H1 (cell line): ENCODE measurements at regions not wholly inside any gene's neighbourhood (a gene's known extent, or its start where the extent isn't known, plus 50 kb on each side); places are given as distances from the start of the nearest gene placed in this dataset.

Experiments used
- BACH1 ChIP-seq: IDR thresholded peaks from 2 replicates; pipeline ENCODE4 v1.6.1; 2012; ENCODE audit warnings: low read length, improper control_type of control experiment
- CHD7 ChIP-seq: fragments of 300-600 bp; sonication (generic); IDR thresholded peaks from 2 replicates; pipeline ENCODE4 v1.7.1; 2012; ENCODE audit warnings: low read length, moderate library complexity, mild to moderate bottlenecking, inconsistent platforms; ENCODE audit not compliant: insufficient replicate concordance
- E2F6 ChIP-seq: IDR thresholded peaks from 2 replicates; pipeline ENCODE4 v1.6.1; 2012; ENCODE audit warnings: inconsistent platforms
- EGR1 ChIP-seq: IDR thresholded peaks from 2 replicates; pipeline ENCODE4 v1.6.1; 2011; ENCODE audit warnings: low read depth, low read length, borderline replicate concordance
- JUND ChIP-seq: IDR thresholded peaks from 2 replicates; pipeline ENCODE4 v1.6.1; 2011; ENCODE audit warnings: mild to moderate bottlenecking, improper control_type of control experiment, low read length
- KDM1A ChIP-seq: fragments of 200-600, 300-600 bp; sonication (generic); IDR thresholded peaks from 2 replicates; pipeline ENCODE4 v1.7.1; 2016; ENCODE audit warnings: mild to moderate bottlenecking, low read length, borderline replicate concordance
- MAFK ChIP-seq: IDR thresholded peaks from 2 replicates; pipeline ENCODE4 v1.6.1; 2012; ENCODE audit warnings: low read depth, mild to moderate bottlenecking, improper control_type of control experiment, low read length
- SRF ChIP-seq: IDR thresholded peaks from 2 replicates; pipeline ENCODE4 v1.6.1; 2011; ENCODE audit warnings: mild to moderate bottlenecking, low read depth, low read length, moderate library complexity
- TBP ChIP-seq: IDR thresholded peaks from 2 replicates; pipeline ENCODE4 v1.6.1; 2011; ENCODE audit warnings: low read depth, low read length, improper control_type of control experiment
- TF ChIP-seq, protein P1 (sequence below): IDR thresholded peaks from 2 replicates; pipeline ENCODE4 v1.6.1; 2011; ENCODE audit warnings: low read depth, mild to moderate bottlenecking, low read length; ENCODE audit not compliant: insufficient read depth

- TF ChIP-seq CHD7 (no peak), E2F6 (no peak), JUND (no peak), EGR1 (no peak), KDM1A (no peak), SRF (no peak), MAFK (no peak), TBP (no peak), BACH1 (no peak)
- TF ChIP-seq, protein P1, sequence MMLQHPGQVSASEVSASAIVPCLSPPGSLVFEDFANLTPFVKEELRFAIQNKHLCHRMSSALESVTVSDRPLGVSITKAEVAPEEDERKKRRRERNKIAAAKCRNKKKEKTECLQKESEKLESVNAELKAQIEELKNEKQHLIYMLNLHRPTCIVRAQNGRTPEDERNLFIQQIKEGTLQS, result no peak
Observed at GRCh38 chr5:56710826-56711590, 104.3 kb upstream of the MAP3K1 start (continued).
